ENCODE measurements at regions not wholly inside any gene's neighbourhood (a gene's known extent, or its start where the extent isn't known, plus 50 kb on each side); places are given as distances from the start of the nearest gene placed in this dataset.
A peak's percentile ranks its signal among the peaks of the same experiment; 100 is the strongest.

DNA sequence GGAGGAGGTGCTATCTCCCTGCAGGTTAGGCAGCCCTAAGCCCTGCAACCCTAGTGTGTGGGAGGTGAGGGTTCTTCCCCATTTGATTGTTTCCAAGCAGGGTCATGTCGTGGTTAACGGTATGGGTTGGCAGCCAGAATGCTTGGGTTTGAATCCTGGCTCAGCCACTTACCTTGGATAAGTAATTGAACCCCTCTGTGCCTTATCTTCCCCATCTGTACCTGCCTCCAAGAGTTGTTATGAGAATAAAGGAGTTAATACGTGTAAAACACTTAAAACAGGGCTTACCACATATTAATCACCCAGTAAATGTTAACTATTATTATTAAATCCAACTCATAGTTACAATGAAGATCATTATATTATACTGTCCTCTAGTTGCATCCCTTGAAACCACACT is 52.2 kb upstream of the SPATA31E1 start:
- TF ChIP-seq, protein P1, sequence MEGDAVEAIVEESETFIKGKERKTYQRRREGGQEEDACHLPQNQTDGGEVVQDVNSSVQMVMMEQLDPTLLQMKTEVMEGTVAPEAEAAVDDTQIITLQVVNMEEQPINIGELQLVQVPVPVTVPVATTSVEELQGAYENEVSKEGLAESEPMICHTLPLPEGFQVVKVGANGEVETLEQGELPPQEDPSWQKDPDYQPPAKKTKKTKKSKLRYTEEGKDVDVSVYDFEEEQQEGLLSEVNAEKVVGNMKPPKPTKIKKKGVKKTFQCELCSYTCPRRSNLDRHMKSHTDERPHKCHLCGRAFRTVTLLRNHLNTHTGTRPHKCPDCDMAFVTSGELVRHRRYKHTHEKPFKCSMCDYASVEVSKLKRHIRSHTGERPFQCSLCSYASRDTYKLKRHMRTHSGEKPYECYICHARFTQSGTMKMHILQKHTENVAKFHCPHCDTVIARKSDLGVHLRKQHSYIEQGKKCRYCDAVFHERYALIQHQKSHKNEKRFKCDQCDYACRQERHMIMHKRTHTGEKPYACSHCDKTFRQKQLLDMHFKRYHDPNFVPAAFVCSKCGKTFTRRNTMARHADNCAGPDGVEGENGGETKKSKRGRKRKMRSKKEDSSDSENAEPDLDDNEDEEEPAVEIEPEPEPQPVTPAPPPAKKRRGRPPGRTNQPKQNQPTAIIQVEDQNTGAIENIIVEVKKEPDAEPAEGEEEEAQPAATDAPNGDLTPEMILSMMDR (optimal IDR thresholded peaks at IDR 0.05 in 1 of 3, IDR thresholded peaks at IDR 0.05 in 1 of 3, conservative IDR thresholded peaks at IDR 0.05 in 1 of 3; ENCODE audit: extremely low read depth in 1 of 3, insufficient read depth in 2 of 3, low read length in 3 of 3) = peak in 1 of 3 experiments; percentile 15
- TF ChIP-seq EZH2 (IDR thresholded peaks at IDR 0.05; ENCODE audit: low read length) = no peak
